ENCODE measurements at regions not wholly inside any gene's neighbourhood (a gene's known extent, or its start where the extent isn't known, plus 50 kb on each side); places are given as distances from the start of the nearest gene placed in this dataset.

DNA sequence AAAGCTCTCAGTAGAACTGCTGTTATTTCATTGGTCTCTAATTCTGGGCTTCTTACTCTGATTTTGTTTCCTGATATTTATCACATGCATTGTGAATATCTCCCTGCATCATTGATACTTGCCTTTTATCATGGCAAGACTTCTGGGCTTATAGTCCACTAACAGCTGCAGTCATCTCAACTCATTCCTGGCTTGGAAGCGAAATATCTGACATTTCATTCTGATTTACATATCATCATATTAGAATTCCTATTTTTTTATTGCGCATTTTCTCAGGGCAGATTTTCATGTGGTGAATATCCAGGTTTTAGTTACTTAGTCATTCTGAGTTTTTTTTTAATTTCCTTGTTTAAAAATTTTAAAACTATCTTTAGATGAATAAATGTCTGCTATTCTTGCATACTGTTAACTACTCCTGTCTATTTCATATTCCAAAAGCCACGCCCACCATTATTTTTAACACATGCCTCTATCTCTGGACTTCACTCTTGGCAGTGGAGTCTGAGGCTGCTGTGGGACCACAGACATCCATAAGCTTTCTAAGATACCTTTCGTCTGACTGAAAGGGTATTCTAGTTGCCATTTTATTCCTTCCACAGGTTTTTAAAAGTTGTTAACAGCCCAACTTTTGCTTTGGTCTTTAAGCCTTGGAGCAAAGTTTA, 164.5 kb downstream of the IRS1 start:
- no peak overlapping the region for H3K4me3 ChIP-seq
- H3K27ac ChIP-seq, result no peak overlapping the region
- H3K27me3 ChIP-seq, result no peaks in the 10 kb centered on the region
- no peak for DNase-seq
- intact Hi-C loops (cut with DNase I), result no loop called here
- no peaks in the 10 kb centered on the region for H3K36me3 ChIP-seq (replicated peaks in 1 of 2)
- WGBS, 4 donors, result 90 to 95% (median 93%) methylated on average over 4 of the region's 4 CpGs
- peaks cover 0 to 14% of the 10 kb centered on the region in 2 donors for H3K4me1 ChIP-seq (replicated peaks in 1 of 2)
- TF ChIP-seq, protein P1, sequence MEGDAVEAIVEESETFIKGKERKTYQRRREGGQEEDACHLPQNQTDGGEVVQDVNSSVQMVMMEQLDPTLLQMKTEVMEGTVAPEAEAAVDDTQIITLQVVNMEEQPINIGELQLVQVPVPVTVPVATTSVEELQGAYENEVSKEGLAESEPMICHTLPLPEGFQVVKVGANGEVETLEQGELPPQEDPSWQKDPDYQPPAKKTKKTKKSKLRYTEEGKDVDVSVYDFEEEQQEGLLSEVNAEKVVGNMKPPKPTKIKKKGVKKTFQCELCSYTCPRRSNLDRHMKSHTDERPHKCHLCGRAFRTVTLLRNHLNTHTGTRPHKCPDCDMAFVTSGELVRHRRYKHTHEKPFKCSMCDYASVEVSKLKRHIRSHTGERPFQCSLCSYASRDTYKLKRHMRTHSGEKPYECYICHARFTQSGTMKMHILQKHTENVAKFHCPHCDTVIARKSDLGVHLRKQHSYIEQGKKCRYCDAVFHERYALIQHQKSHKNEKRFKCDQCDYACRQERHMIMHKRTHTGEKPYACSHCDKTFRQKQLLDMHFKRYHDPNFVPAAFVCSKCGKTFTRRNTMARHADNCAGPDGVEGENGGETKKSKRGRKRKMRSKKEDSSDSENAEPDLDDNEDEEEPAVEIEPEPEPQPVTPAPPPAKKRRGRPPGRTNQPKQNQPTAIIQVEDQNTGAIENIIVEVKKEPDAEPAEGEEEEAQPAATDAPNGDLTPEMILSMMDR (IDR thresholded peaks at IDR 0.05), result no peak
- no peak for TF ChIP-seq POLR2A (IDR thresholded peaks at IDR 0.05)
- no peaks in the 10 kb centered on the region for H3K9me3 ChIP-seq (replicated peaks in 1 of 3)

DNA sequence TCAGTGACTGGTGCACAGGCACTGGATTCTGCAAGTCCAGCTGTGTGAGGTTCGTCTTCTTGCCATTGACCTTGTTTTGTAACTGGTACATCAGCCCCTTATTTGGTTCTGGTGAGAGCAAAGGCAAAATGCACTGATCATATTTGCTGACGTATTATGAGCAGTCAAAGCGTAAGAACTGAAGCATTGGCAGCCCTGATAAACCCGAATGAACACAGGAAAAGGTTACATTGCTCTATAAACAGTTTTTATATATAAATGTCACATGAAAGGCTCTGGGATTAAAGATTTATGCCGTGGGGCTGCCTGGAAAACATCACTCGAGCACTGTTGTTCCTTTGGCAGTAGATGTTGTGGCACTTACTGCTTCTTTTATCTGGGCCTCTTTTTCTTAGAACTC, 167.9 kb downstream of the IRS1 start:
- peak overlapping the region in 3 of 5 donors; percentile 38 to 70 (median 45) for H3K27ac ChIP-seq
- no peaks in the 10 kb centered on the region for H3K9me3 ChIP-seq (replicated peaks in 1 of 3)
- whole genome bisulfite sequencing, 4 donors, result 19 to 32% (median 22%) methylated on average over 6 of the region's 6 CpGs
- peaks cover 0 to 14% of the 10 kb centered on the region in 2 donors for H3K4me1 ChIP-seq (replicated peaks in 1 of 2)
- H3K4me3 ChIP-seq, result no peak overlapping the region
- intact Hi-C loops (cut with DNase I), result no loop called here
- no peaks in the 10 kb centered on the region for H3K27me3 ChIP-seq
- no peaks in the 10 kb centered on the region for H3K36me3 ChIP-seq (replicated peaks in 1 of 2)
- TF ChIP-seq POLR2A (IDR thresholded peaks at IDR 0.05), result no peak
- TF ChIP-seq, protein P1 (IDR thresholded peaks at IDR 0.05), result no peak
- DNase-seq, result peak in 5 of 7 donors; percentile 29 to 70 (median 36)

DNA sequence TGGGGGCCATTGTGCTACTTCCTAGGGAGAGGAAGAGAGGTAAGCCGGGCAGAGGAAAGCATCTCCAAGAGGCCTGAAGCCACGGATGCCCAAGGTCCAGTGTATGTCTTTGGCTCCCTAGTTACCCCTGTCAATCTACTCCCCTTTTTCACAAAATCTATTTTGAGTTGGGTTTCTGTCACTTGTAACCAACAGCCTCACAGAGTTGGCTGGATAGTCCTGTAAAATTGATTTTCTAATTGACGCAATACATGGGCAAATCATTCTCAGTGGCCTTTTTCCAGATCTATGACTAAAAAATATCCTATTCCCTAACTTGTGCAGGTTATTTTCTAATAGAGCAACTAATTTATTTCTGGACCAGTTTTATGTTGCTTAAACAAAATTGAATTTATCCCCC, 168.4 kb downstream of the IRS1 start:
- 81 to 91% (median 86%) methylated on average over 3 of the region's 3 CpGs for WGBS, 4 donors
- TF ChIP-seq POLR2A (IDR thresholded peaks at IDR 0.05), result no peak
- TF ChIP-seq, protein P1 (IDR thresholded peaks at IDR 0.05), result no peak
- H3K36me3 ChIP-seq (replicated peaks in 1 of 2), result no peaks in the 10 kb centered on the region
- DNase-seq, result no peak
- H3K9me3 ChIP-seq (replicated peaks in 1 of 3), result no peaks in the 10 kb centered on the region
- peak overlapping the region in 2 of 5 donors; percentile 45 to 70 for H3K27ac ChIP-seq
- H3K4me3 ChIP-seq, result no peak overlapping the region
- peaks cover 0 to 14% of the 10 kb centered on the region in 2 donors for H3K4me1 ChIP-seq (replicated peaks in 1 of 2)
- no peaks in the 10 kb centered on the region for H3K27me3 ChIP-seq
- intact Hi-C loops (cut with DNase I), result no loop called here

DNA sequence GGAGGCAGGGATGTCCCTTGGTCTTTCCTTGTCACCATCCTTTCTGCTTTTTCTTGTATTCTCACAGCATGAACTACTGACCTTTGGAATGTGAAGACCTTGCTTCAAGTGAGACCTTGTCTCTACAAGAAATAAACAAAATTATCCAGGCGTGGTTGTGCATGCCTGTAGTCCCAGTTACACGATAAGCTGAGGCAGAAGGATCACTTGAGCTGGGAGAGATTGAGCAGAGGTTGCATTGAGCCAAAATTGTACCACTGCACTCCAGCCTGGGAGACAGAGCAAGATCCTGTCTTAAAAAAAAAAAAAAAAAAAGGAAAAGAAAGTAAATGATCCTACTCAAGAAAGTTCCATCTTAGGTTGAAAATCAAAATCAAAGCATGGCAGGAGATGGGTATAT, 173.7 kb downstream of the IRS1 start:
- no peak overlapping the region for H3K4me3 ChIP-seq
- WGBS, 4 donors, result 68 to 81% (median 71%) methylated on average over 2 of the region's 2 CpGs
- TF ChIP-seq POLR2A (IDR thresholded peaks at IDR 0.05), result no peak
- TF ChIP-seq, protein P1 (IDR thresholded peaks at IDR 0.05), result no peak
- H3K9me3 ChIP-seq (replicated peaks in 1 of 3), result no peaks in the 10 kb centered on the region
- H3K27me3 ChIP-seq, result no peaks in the 10 kb centered on the region
- intact Hi-C loops (cut with DNase I), result no loop called here
- no peak for DNase-seq
- H3K4me1 ChIP-seq (replicated peaks in 1 of 2), result no peaks in the 10 kb centered on the region
- H3K36me3 ChIP-seq (replicated peaks in 1 of 2), result no peaks in the 10 kb centered on the region
- H3K27ac ChIP-seq, result no peak overlapping the region
